GM23338 (cell line): ENCODE measurements at regions not wholly inside any gene's neighbourhood (a gene's known extent, or its start where the extent isn't known, plus 50 kb on each side); places are given as distances from the start of the nearest gene placed in this dataset.

ENCODE experiments used
- CREB1 ChIP-seq: fragments of 250-450 bp; sonication (Bioruptor Pico); IDR thresholded peaks from 2 replicates; pipeline ENCODE4 v1.5.0; 2020; ENCODE audit warnings: low read depth, mild to moderate bottlenecking, moderate library complexity
- EZH2 ChIP-seq: fragments of 200-600 bp; sonication (generic); IDR thresholded peaks from one replicate; pipeline ENCODE4 v1.8.0; 2017; ENCODE audit warnings: antibody characterized with exemption, mild to moderate bottlenecking, low read depth; ENCODE audit not compliant: unreplicated experiment
- EZH2phosphoT487 ChIP-seq: fragments of 200-600 bp; sonication (generic); IDR thresholded peaks from one replicate; pipeline ENCODE4 v1.8.1; 2018; ENCODE audit warnings: antibody characterized with exemption; ENCODE audit not compliant: unreplicated experiment
- JUNB ChIP-seq: IDR thresholded peaks from one replicate; pipeline ENCODE4 v1.6.1; 2016; ENCODE audit warnings: antibody characterized with exemption; ENCODE audit not compliant: unreplicated experiment
- NANOG ChIP-seq: IDR thresholded peaks from 2 replicates; pipeline ENCODE4 v1.6.1; 2016; ENCODE audit warnings: antibody characterized with exemption, borderline replicate concordance
- POLR2AphosphoS5 ChIP-seq: IDR thresholded peaks from 2 replicates; pipeline ENCODE4 v1.6.1; 2016; ENCODE audit warnings: antibody characterized with exemption, low read depth
- STAT1 ChIP-seq: IDR thresholded peaks from one replicate; pipeline ENCODE4 v1.6.1; 2016; ENCODE audit warnings: antibody characterized with exemption; ENCODE audit not compliant: unreplicated experiment
- ZNF114 ChIP-seq: fragments of 250-450 bp; sonication (Bioruptor Pico); IDR thresholded peaks from 2 replicates; pipeline ENCODE4 v1.5.0; 2020; ENCODE audit warnings: mild to moderate bottlenecking, moderate library complexity
- ZNF331 ChIP-seq: fragments of 250-450 bp; sonication (Bioruptor Pico); IDR thresholded peaks from 2 replicates; pipeline ENCODE4 v1.5.0; 2020; ENCODE audit warnings: low read depth, mild to moderate bottlenecking, moderate library complexity
- TF ChIP-seq, protein P1 (sequence below), 2 experiments: fragments of 200-600 bp in 1 of 2; sonication (generic) in 1 of 2; conservative IDR thresholded peaks; 2 replicates each; pipeline versions ENCODE4 v1.5.1 to v1.6.1; 2016 to 2017; ENCODE audit warnings: antibody characterized with exemption in 2 of 2, low read depth in 2 of 2, mild to moderate bottlenecking in 2 of 2, moderate library complexity in 1 of 2
- TF ChIP-seq, protein P2 (sequence below): IDR thresholded peaks from one replicate; pipeline ENCODE4 v1.6.1; 2018; ENCODE audit warnings: antibody characterized with exemption; ENCODE audit not compliant: unreplicated experiment
- TF ChIP-seq, protein P3 (sequence below): IDR thresholded peaks from 2 replicates; pipeline ENCODE4 v1.6.1; 2016; ENCODE audit warnings: antibody characterized with exemption
- TF ChIP-seq, protein P4 (sequence below): fragments of 250-450 bp; sonication (Bioruptor Pico); IDR thresholded peaks from 2 replicates; pipeline ENCODE4 v1.5.0; 2020; ENCODE audit warnings: mild to moderate bottlenecking, moderate library complexity

DNA sequence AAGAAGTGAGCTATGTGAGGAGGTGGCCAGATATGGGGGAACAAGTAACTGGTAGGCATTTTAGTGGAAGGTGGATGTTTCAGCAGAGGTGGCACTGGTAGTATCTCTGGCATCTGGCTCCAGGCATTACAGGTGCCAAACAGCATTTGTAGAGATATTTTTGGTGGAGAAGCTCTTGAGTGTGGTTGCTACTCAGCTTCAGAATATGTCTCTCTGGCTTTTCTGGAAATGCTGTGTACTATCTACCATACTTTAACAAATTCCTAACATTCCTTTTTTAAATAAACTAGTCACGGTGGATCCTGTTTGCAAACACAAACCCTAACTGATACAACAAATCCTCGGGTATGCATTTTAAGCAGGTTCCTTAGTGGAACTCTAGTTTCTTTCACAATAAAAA lies 128.0 kb downstream of the BARX2 start:
- TF ChIP-seq POLR2AphosphoS5 (no peak), EZH2 (no peak), EZH2phosphoT487 (no peak), NANOG (no peak), ZNF331 (no peak), JUNB (no peak), CREB1 (CRISPR knock-in tag) (no peak), ZNF114 (CRISPR knock-in tag) (no peak), STAT1 (no peak)
- TF ChIP-seq, protein P1, sequence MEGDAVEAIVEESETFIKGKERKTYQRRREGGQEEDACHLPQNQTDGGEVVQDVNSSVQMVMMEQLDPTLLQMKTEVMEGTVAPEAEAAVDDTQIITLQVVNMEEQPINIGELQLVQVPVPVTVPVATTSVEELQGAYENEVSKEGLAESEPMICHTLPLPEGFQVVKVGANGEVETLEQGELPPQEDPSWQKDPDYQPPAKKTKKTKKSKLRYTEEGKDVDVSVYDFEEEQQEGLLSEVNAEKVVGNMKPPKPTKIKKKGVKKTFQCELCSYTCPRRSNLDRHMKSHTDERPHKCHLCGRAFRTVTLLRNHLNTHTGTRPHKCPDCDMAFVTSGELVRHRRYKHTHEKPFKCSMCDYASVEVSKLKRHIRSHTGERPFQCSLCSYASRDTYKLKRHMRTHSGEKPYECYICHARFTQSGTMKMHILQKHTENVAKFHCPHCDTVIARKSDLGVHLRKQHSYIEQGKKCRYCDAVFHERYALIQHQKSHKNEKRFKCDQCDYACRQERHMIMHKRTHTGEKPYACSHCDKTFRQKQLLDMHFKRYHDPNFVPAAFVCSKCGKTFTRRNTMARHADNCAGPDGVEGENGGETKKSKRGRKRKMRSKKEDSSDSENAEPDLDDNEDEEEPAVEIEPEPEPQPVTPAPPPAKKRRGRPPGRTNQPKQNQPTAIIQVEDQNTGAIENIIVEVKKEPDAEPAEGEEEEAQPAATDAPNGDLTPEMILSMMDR (conservative IDR thresholded peaks at IDR 0.05; ENCODE audit: low read depth in 2 of 2): no peak
- TF ChIP-seq, protein P2, sequence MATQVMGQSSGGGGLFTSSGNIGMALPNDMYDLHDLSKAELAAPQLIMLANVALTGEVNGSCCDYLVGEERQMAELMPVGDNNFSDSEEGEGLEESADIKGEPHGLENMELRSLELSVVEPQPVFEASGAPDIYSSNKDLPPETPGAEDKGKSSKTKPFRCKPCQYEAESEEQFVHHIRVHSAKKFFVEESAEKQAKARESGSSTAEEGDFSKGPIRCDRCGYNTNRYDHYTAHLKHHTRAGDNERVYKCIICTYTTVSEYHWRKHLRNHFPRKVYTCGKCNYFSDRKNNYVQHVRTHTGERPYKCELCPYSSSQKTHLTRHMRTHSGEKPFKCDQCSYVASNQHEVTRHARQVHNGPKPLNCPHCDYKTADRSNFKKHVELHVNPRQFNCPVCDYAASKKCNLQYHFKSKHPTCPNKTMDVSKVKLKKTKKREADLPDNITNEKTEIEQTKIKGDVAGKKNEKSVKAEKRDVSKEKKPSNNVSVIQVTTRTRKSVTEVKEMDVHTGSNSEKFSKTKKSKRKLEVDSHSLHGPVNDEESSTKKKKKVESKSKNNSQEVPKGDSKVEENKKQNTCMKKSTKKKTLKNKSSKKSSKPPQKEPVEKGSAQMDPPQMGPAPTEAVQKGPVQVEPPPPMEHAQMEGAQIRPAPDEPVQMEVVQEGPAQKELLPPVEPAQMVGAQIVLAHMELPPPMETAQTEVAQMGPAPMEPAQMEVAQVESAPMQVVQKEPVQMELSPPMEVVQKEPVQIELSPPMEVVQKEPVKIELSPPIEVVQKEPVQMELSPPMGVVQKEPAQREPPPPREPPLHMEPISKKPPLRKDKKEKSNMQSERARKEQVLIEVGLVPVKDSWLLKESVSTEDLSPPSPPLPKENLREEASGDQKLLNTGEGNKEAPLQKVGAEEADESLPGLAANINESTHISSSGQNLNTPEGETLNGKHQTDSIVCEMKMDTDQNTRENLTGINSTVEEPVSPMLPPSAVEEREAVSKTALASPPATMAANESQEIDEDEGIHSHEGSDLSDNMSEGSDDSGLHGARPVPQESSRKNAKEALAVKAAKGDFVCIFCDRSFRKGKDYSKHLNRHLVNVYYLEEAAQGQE: no peak
- TF ChIP-seq, protein P3, sequence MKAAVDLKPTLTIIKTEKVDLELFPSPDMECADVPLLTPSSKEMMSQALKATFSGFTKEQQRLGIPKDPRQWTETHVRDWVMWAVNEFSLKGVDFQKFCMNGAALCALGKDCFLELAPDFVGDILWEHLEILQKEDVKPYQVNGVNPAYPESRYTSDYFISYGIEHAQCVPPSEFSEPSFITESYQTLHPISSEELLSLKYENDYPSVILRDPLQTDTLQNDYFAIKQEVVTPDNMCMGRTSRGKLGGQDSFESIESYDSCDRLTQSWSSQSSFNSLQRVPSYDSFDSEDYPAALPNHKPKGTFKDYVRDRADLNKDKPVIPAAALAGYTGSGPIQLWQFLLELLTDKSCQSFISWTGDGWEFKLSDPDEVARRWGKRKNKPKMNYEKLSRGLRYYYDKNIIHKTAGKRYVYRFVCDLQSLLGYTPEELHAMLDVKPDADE: no peak
- TF ChIP-seq, protein P4, sequence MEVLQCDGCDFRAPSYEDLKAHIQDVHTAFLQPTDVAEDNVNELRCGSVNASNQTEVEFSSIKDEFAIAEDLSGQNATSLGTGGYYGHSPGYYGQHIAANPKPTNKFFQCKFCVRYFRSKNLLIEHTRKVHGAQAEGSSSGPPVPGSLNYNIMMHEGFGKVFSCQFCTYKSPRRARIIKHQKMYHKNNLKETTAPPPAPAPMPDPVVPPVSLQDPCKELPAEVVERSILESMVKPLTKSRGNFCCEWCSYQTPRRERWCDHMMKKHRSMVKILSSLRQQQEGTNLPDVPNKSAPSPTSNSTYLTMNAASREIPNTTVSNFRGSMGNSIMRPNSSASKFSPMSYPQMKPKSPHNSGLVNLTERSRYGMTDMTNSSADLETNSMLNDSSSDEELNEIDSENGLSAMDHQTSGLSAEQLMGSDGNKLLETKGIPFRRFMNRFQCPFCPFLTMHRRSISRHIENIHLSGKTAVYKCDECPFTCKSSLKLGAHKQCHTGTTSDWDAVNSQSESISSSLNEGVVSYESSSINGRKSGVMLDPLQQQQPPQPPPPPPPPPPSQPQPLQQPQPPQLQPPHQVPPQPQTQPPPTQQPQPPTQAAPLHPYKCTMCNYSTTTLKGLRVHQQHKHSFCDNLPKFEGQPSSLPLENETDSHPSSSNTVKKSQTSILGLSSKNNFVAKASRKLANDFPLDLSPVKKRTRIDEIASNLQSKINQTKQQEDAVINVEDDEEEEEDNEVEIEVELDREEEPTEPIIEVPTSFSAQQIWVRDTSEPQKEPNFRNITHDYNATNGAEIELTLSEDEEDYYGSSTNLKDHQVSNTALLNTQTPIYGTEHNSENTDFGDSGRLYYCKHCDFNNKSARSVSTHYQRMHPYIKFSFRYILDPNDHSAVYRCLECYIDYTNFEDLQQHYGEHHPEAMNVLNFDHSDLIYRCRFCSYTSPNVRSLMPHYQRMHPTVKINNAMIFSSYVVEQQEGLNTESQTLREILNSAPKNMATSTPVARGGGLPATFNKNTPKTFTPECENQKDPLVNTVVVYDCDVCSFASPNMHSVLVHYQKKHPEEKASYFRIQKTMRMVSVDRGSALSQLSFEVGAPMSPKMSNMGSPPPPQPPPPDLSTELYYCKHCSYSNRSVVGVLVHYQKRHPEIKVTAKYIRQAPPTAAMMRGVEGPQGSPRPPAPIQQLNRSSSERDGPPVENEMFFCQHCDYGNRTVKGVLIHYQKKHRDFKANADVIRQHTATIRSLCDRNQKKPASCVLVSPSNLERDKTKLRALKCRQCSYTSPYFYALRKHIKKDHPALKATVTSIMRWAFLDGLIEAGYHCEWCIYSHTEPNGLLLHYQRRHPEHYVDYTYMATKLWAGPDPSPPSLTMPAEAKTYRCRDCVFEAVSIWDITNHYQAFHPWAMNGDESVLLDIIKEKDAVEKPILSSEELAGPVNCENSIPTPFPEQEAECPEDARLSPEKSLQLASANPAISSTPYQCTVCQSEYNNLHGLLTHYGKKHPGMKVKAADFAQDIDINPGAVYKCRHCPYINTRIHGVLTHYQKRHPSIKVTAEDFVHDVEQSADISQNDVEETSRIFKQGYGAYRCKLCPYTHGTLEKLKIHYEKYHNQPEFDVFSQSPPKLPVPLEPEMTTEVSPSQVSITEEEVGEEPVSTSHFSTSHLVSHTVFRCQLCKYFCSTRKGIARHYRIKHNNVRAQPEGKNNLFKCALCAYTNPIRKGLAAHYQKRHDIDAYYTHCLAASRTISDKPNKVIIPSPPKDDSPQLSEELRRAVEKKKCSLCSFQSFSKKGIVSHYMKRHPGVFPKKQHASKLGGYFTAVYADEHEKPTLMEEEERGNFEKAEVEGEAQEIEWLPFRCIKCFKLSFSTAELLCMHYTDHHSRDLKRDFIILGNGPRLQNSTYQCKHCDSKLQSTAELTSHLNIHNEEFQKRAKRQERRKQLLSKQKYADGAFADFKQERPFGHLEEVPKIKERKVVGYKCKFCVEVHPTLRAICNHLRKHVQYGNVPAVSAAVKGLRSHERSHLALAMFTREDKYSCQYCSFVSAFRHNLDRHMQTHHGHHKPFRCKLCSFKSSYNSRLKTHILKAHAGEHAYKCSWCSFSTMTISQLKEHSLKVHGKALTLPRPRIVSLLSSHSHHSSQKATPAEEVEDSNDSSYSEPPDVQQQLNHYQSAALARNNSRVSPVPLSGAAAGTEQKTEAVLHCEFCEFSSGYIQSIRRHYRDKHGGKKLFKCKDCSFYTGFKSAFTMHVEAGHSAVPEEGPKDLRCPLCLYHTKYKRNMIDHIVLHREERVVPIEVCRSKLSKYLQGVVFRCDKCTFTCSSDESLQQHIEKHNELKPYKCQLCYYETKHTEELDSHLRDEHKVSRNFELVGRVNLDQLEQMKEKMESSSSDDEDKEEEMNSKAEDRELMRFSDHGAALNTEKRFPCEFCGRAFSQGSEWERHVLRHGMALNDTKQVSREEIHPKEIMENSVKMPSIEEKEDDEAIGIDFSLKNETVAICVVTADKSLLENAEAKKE (CRISPR knock-in tag): no peak
